ENCODE measurements at regions not wholly inside any gene's neighbourhood (a gene's known extent, or its start where the extent isn't known, plus 50 kb on each side); places are given as distances from the start of the nearest gene placed in this dataset.
"Not testable (repeated sequence)": the region's sequence is repeated elsewhere in the genome, so short reads cannot be mapped to it uniquely, and the experiment has no call there.

DNA sequence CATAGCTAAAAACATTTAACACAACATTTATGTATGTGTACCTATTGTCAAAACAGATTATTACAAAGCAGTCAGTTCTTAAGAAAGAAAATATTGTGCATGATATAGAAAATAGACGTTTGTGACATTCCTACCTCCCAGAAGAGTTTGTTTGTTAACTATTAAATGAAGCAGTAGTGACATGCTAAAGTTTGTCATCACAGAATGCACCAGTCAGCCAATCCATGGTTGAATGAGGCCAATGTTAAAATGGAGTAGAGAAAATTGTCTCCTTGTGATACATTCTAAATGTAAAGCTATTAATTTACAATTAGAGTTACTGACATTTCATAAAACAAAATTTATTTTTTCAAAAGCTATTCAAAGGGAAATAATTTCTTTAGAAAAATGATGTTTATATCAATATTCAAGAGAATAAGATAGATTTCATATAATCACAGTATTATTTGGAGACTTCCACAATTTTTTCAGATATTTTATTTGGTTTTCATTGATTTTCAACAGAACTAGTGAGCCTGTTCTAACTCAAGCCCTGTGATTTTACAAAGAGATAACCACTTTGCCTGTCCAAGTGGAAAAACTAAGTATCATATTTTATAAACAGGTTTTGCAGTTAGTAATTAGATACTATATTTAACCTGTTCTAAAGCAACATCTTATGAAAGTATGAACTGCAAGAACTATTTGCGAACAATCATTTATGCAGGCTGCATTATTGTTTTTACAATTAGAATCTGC is 176.8 kb downstream of the ISL1 start:
- no peak for DNase-seq (ENCODE audit: low spot score)

DNA sequence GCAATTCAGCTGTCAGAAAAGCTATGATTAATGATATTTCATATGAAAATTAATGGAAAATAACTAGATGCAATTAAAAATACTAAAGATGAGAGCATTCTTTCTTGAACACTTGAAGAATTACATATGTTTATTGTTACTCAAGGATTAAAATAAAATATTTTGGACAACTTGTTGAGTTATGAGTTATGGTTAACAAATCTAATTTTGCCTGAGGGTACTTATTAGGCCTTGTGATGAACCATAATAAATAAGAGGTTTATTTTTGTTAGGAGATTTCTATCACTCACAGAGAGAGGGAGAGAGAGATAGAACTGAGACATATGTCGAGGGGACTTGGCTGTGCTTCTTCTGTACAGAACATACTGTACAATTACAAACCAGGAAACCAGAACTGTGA is 183.7 kb downstream of the ISL1 start:
- no peak for DNase-seq (ENCODE audit: low spot score)

DNA sequence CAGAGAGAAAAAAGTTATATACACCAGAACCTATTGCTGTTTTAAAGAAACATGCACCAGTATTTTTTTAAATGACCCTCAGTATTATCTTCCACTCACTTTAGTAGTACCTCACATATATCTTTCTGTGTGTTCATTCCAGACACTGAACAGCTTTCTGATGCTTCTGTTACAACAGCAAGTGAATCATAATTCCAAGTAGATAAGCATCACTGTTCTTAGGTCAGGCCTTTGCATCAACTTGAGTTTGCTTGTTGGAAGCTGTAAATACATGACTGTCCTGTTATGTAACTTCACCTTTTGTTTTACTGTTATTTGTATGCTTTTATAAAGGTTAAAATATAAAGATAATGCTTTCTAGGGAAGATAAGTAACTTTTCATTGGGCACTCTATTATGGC is 184.4 kb downstream of the ISL1 start:
- no peak for DNase-seq (ENCODE audit: low spot score)

DNA sequence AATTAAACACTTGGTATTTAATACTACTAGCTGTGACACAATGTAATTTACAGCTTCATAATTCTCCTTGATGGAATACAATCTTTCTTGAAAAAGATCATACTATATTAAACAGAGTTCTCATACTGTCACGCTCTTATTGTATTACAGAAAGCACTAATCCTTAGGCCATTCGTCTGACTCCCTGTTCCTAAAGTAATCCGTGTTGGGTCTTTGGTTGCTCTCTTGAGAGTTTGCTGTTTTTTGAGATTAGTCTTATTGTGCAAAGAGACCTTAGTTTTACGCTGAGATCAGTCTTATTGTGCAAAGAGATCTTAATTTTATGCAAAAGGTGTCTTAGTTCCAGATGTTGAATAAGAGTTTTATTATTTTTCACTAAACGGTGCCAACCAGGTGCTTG is 190.6 kb downstream of the ISL1 start:
- no peak for DNase-seq (ENCODE audit: low spot score)

DNA sequence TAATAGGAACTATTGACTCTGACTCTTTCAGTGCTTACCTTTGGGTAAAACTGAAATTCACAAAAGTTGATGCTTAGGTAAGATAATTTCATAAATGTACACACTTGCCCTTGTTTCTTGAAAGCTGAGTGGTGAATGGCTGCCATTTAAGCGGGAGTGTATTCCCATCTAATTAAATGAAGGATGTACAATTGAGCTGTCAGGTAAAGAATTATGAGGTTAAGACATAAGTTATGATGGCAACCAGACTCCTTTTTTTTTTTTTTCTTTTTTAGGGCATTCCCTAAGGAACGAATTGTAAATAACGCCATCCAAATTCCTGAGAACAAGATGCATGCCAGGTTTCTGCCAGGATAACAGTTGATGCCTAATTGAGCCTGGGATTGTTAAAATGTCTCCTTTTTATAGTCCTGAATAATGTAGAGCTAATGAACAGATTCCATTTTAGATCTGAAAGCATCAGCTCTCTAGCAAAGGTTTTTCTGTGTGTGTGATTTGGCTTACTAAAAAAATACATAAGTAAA is 199.7 kb downstream of the ISL1 start:
- no peak for DNase-seq (ENCODE audit: low spot score)

DNA sequence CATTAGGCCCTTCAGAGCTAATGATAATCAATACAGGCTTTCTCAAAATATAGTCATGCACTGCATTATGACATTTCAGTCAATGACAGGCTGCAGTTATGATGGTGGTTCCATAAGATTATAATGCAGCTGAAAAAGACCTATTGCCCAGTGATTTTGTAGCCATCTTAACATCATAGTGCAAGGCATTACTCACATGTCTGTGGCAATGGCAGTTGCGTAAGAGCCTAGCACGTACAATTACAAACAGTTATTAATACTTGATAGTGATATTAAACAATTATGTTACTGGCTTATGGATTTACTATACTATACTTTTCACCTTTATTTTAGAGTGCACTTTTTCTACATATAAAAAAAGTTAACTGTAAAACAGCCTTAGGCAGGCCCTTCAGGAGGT is 214.8 kb downstream of the ISL1 start:
- DNase-seq (ENCODE audit: low spot score): no peak

DNA sequence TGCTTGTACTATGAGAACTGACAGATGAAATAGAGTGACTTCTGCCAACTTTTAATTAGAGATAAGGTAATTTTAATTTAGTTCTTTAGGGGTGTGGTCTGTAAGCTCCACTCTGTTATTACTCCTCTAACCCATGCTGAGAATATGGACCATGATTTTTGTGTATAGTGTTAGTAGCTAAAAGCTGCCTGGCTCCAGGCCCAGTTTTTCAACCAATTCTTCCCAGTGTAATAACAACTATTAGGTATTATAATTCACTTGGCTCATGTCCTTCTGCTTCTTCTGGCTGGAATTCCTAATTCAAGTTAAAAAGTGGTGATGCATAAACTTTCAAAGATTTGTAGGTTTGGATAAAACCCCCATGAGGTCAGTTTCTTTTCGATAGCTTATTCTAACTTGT is 216.3 kb downstream of the ISL1 start:
- DNase-seq (ENCODE audit: low spot score): no peak

DNA sequence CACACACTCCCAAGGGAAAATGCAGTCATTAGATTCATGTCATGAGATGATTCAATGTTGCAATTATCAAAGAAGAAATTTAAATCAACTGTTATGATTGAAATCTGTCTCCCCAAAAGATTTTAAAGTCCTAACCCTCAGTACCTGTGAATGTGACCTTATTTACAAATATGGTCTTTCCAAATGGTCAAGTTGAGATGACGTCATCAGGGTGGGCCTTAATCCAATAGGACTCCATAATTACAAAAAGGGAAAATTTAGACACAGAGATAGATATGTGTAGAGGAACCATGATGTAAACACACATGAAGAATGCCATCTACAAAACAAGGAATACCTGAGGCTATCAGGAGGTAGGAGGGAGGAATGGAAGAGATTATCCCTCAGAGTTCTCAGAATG is 221.1 kb downstream of the ISL1 start:
- no peak for DNase-seq (ENCODE audit: low spot score)

DNA sequence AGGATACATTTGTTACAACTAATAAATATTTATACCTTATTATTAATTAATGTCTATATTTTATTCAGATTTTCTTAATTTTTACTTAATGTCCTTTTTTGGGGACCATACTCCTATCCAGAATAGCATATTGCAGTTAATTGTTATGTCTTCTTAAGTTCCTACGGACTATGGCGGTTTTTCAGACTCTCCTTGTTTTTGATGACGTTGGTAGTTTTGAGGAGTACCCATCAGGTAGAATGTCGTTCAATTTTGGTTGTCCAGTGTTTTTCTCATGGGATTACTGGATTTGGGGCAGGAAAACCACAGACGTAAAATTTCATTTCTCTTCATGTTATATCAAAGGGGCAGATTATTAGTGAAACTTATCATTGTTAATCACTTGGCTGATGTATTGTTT is 223.7 kb downstream of the ISL1 start:
- DNase-seq (ENCODE audit: low spot score): no peak

DNA sequence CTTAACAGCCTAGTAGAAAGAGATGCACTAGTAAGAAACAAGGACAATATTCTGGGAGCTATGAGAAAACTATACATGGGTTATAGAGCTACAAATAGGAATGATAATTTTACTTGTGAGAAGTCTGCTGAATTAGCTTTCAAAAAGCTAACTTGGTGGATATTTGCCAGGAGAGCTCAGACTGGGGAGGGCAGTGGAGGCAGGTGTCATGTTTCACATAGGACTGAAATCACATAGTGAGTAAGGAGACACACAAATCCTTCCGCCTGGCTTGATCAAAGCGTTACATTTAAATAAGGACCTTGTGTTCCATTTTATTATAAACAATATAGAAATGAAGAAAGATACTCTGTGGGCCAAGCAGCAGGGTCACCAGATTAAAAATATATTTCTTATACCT is 235.0 kb downstream of the ISL1 start:
- no peak for DNase-seq (ENCODE audit: low spot score)

DNA sequence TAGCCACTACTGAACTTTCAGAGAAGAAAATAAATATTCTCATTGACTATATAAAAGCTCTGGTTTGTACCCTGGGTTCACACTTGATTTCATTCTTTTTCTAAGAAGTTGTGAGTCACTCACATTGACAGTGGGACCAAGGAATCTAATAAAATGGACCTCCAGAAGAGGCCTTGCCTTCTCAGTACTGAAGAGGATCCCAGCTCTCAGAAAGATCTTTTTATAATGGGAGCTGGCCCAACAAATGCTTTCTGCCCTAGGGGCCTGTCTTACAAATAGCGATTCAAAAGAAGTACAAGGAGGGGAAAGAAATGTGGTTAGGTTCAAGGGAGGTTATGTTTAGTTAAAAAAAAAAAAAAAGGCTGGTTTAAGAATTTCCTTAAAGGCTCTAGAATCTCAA is 237.9 kb downstream of the ISL1 start:
- no peak for DNase-seq (ENCODE audit: low spot score)

DNA sequence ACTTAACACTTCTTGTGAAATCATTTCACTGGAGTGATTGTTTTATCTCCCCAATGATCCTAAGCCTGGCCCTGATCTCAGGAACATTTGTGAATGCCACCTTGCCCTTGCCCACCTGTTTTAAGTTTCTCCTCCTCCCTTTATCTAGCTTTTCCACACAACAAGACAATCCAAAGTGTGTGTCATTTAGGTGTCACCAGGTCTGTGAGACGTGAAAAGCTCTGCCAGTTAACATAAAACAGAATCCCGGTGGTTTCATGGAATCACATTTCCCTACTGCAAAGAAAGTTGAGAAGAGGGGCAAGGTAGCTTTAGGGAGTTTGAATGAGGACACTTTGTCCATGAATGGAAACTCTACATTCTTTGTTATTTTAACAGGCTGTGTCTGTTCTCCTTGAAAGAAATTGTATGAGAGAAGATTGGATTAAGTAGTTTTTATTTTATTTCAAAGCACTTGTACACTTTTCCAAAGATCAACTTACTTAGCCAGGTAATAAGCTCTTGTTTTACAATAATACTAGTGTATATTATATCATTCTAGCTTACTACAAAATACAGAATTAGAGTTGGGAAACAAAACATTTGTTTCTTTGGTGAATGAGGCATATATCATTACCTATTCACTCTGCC is 239.0 kb downstream of the ISL1 start:
- no peak for DNase-seq (ENCODE audit: low spot score)

DNA sequence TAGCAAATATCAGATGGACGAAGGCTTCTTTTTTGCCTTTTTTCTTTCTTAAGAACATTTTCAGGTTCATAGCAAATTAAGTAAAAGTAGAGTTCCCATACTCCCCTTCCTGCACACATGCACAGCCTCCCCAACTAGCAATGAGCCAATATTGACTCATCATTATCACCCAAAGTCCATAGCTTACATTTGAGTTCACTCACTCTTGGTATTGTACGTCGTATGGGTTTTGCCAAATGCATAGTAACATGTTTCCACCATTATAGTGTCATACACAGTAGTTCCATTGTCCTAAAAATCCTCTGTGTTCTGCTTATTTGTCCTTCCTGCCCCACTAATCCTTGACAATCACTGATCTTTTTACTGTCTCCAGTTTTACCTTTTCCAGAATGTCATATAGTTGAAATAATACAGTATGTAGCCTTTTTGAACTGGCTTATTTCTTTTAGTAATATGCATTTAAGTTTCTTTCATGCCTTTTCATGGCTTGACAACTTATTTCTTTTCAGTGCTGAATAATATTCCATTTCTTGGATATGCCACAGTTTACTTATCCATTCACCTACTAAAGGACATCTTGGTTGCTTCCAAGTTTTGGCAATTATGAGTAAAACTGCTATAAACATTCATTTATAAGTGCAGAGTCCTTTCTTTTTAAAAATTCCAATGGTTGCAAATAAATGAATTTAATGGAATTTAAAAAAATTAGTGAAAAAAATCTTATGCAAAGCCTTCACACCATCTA is 242.1 kb downstream of the ISL1 start:
- DNase-seq (ENCODE audit: low spot score): no peak

DNA sequence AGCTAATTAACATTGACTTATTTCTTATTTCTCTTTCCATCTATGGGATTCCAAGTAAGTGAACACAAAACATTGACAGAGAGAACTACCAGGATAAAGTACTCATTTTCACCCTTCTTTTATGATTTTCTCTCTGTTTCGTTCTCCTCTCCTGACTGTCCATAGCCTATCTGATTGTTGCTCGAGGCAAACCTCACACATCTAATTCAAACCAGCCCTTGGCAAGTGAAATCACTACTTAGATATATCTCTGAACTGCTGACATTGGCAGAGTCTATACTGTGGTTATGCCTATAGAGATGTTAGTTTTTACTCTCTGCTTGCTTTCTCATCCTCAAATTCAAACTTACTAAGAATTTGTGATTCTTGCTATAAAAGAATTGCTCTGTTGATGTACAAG is 248.8 kb downstream of the ISL1 start:
- DNase-seq (ENCODE audit: low spot score): no peak

DNA sequence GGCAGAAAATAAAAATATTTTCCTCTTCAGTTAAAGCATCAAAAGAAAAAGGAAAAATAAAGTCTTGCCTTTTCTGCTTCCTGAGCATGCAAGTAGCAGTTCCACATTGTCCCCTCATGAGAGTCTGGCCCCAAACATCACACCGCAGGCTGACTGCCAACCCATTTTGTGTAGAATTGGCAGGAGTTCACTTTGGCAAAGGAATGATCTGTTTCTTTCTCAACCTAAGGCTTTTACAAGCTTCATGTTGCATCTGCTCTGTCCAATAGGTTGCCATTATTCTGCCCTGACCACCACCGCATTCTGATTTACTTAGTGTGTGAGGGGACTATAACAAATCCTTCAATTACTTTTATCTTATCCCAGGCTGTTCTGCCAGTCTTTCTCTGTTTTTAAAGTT is 249.5 kb downstream of the ISL1 start:
- peak; percentile 2 for DNase-seq (ENCODE audit: low spot score)

DNA sequence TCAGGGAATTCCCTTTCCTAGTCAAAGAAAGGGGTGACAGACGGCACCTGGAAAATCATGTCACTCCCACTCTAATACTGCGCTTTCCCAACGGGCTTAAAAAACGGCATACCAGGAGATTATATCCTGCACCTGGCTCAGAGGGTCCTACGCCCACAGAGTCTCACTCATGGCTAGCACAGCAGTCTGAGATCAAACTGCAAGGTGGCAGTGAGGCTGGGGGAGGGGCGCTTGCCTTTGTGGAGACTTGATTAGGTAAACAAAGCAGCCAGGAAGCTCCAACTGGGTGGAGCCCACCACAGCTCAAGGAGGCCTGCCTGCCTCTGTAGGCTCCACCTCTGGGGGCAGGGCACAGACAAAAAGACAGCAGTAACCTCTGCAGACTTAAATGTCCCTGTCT is 253.7 kb downstream of the ISL1 start:
- DNase-seq (ENCODE audit: low spot score): not testable (repeated sequence)

DNA sequence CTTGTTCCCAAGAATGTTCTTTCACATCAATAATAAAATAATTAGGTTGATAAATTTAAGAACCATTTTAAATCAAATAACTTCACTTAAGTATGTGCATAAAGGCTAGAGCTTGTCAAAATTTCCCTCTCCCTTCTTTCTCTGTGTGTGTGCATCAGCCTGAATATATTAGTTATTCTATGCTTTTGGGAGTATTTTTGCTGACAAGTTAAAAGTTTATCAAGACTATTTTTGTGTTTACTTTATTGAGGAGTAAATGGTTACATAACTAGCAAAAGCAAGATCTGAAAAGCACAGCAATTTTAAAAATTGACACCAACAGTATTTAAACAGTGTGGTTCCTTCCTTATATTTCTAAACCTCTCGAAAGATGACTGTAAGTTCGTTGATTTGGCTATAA is 261.7 kb downstream of the ISL1 start:
- no peak for DNase-seq (ENCODE audit: low spot score)

DNA sequence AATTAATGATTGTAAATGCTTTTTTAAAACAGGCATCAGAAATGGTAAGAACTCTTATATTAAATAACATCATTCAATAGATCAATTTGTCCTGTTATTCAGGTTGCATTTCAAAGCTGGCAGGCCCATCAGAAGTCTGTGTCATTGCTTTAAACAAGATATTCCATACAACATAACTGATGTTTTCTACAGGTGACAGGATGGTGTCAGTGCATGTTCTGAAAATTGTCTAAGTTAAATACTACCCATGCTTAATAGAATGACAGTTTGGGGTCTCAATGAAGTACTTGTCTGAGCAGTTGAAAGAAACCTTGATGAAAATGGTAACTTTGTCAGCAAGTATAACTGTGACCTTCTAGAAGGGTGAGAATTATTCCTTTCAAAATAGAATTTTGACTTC is 263.2 kb downstream of the ISL1 start:
- DNase-seq (ENCODE audit: low spot score): no peak

DNA sequence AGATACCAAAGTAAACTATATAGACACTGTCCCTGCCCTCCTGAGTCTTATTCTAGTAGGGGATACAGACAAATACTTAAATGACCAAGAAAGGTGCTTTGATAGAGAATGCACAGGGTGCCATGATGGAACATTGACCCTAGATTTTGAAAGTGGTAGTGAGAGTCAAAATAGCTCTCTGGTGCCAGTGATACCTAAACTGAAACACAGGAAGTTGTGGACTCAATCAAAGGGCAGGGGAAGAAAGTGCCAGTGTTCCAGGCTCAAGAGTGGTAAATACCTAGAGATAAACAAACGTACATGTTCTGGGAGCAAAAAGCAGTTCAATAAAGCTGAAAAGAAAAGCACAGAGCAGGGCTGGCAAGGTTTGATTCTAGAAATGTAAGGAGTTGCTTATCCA is 267.6 kb downstream of the ISL1 start:
- DNase-seq (ENCODE audit: low spot score): no peak

DNA sequence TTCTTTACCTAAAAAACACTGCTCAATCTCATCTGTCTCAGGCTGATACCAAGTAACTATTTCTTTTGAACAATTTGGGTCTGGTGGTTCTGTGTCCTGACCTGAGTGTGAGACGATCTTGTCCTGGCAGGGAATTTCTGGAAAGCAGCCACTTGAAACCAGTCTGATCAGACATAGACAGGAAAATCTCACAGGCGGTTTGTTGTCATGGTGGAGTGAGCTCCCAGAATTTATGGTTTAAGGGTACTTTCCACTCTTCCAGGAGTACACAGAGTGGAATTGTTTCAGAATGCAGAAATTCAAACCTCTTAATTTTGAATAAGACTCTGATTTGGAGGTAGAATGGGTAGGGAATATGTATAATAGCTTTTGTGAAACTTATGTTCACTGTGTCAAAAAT is 268.2 kb downstream of the ISL1 start:
- DNase-seq (ENCODE audit: low spot score): no peak

DNA sequence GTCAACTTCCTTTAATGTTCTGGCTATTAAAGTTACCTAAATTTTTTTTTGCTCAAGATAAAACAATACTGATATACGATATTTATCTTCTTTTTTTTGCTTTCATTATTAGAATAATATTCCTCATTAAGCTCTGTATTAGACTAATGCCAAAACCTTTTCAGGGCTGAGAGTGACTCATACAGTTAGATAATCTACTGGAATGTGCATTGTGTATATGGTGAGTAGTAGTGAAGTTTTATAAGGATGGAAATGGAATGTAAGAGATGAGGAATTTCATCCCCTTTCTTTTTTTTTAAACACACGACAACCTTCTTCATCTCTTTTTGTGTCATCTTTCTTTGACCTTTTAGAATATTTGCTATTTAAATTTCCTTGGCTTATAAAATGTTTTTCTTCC is 268.6 kb downstream of the ISL1 start:
- DNase-seq (ENCODE audit: low spot score): no peak

DNA sequence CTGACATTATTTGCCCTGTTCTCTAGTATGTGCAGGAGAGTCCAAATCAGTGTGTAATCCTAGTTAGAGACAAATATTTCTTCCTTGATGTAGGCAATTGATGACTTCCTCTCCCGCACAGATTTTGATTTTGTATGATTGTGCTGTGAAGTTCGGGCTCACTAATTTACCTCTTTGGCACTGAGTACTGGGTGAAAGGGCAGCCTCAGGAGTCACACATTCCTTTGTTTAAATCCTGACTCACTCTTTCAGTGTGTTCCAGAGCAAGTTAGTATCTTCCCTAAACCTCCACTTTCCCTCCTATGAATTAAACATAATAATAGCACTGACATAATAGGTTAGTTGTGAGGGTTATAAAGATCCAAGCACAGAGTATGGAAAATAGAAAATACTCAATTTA is 269.7 kb downstream of the ISL1 start:
- no peak for DNase-seq (ENCODE audit: low spot score)
